ENCODE measurements at regions not wholly inside any gene's neighbourhood (a gene's known extent, or its start where the extent isn't known, plus 50 kb on each side); places are given as distances from the start of the nearest gene placed in this dataset.

DNA sequence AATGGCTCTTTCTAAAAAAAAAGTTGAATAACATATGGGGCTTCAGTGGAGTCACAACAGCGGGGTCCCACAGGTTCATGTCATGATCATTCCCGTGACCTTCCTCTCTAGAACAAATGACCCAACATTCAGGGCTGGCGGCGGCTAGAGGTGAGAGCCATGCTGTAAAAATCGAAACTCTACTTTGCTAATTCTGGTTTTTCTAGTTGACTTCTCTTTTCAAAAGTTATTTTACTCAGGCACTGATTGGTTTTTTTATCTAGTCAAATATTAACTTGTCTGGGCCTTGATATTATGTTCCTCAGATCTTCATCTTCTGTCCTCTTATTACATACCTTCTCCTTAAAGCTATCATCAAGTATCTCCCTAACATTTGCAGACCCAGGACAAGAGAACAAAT, 402.9 kb upstream of the SOX5 start:
- TF ChIP-seq, protein P1, sequence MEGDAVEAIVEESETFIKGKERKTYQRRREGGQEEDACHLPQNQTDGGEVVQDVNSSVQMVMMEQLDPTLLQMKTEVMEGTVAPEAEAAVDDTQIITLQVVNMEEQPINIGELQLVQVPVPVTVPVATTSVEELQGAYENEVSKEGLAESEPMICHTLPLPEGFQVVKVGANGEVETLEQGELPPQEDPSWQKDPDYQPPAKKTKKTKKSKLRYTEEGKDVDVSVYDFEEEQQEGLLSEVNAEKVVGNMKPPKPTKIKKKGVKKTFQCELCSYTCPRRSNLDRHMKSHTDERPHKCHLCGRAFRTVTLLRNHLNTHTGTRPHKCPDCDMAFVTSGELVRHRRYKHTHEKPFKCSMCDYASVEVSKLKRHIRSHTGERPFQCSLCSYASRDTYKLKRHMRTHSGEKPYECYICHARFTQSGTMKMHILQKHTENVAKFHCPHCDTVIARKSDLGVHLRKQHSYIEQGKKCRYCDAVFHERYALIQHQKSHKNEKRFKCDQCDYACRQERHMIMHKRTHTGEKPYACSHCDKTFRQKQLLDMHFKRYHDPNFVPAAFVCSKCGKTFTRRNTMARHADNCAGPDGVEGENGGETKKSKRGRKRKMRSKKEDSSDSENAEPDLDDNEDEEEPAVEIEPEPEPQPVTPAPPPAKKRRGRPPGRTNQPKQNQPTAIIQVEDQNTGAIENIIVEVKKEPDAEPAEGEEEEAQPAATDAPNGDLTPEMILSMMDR (IDR thresholded peaks at IDR 0.05): no peak
- TF ChIP-seq, protein P2, sequence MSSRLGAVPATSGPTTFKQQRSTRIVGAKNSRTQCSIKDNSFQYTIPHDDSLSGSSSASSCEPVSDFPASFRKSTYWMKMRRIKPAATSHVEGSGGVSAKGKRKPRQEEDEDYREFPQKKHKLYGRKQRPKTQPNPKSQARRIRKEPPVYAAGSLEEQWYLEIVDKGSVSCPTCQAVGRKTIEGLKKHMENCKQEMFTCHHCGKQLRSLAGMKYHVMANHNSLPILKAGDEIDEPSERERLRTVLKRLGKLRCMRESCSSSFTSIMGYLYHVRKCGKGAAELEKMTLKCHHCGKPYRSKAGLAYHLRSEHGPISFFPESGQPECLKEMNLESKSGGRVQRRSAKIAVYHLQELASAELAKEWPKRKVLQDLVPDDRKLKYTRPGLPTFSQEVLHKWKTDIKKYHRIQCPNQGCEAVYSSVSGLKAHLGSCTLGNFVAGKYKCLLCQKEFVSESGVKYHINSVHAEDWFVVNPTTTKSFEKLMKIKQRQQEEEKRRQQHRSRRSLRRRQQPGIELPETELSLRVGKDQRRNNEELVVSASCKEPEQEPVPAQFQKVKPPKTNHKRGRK (CRISPR knock-in tag; IDR thresholded peaks at IDR 0.05; ENCODE audit: borderline replicate concordance): no peak
- TF ChIP-seq ATF1 (CRISPR knock-in tag; IDR thresholded peaks at IDR 0.05): no peak
- no peak for TF ChIP-seq CREB1 (CRISPR knock-in tag; IDR thresholded peaks at IDR 0.05)
- TF ChIP-seq, protein P3, sequence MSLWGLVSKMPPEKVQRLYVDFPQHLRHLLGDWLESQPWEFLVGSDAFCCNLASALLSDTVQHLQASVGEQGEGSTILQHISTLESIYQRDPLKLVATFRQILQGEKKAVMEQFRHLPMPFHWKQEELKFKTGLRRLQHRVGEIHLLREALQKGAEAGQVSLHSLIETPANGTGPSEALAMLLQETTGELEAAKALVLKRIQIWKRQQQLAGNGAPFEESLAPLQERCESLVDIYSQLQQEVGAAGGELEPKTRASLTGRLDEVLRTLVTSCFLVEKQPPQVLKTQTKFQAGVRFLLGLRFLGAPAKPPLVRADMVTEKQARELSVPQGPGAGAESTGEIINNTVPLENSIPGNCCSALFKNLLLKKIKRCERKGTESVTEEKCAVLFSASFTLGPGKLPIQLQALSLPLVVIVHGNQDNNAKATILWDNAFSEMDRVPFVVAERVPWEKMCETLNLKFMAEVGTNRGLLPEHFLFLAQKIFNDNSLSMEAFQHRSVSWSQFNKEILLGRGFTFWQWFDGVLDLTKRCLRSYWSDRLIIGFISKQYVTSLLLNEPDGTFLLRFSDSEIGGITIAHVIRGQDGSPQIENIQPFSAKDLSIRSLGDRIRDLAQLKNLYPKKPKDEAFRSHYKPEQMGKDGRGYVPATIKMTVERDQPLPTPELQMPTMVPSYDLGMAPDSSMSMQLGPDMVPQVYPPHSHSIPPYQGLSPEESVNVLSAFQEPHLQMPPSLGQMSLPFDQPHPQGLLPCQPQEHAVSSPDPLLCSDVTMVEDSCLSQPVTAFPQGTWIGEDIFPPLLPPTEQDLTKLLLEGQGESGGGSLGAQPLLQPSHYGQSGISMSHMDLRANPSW (CRISPR knock-in tag; conservative IDR thresholded peaks at IDR 0.05; ENCODE audit: low read depth): no peak
- TF ChIP-seq CBFB (CRISPR knock-in tag; IDR thresholded peaks at IDR 0.05; ENCODE audit: low read depth): no peak
- TF ChIP-seq, protein P4, sequence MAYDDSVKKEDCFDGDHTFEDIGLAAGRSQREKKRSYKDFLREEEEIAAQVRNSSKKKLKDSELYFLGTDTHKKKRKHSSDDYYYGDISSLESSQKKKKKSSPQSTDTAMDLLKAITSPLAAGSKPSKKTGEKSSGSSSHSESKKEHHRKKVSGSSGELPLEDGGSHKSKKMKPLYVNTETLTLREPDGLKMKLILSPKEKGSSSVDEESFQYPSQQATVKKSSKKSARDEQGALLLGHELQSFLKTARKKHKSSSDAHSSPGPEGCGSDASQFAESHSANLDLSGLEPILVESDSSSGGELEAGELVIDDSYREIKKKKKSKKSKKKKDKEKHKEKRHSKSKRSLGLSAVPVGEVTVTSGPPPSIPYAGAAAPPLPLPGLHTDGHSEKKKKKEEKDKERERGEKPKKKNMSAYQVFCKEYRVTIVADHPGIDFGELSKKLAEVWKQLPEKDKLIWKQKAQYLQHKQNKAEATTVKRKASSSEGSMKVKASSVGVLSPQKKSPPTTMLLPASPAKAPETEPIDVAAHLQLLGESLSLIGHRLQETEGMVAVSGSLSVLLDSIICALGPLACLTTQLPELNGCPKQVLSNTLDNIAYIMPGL (CRISPR knock-in tag; IDR thresholded peaks at IDR 0.05): no peak
- TF ChIP-seq, protein P5, sequence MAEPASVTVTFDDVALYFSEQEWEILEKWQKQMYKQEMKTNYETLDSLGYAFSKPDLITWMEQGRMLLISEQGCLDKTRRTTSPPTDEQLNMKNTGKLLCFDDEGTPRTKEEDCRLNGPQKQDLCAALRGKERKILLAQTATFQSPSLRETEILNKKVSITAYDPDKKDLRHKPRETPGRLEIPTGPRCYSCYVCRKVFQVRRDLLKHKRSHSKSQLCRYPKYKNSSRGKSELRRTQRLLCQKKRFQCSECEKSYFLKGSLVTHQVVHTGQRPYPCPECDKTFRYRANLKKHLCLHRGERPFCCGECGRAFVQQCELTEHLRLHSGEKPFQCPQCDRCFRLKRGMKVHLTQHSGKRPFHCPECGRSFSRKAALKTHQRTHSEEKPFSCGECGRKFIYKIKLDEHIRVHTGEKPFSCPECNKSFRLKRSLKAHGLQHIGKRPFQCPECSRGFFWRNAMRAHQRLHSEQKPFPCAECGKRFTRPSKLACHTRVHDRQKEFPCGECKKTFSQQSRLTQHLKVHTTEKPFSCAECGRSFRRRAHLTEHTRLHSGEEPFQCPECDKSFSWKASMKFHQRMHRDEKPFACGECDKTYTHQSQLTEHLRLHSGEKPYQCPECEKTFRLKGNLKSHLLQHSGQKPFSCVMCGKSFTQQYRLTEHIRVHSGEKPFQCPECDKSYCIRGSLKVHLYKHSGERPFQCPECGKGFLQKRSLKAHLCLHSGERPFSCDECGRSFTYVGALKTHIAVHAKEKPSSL (CRISPR knock-in tag; conservative IDR thresholded peaks at IDR 0.05): no peak
- TF ChIP-seq, protein P6, sequence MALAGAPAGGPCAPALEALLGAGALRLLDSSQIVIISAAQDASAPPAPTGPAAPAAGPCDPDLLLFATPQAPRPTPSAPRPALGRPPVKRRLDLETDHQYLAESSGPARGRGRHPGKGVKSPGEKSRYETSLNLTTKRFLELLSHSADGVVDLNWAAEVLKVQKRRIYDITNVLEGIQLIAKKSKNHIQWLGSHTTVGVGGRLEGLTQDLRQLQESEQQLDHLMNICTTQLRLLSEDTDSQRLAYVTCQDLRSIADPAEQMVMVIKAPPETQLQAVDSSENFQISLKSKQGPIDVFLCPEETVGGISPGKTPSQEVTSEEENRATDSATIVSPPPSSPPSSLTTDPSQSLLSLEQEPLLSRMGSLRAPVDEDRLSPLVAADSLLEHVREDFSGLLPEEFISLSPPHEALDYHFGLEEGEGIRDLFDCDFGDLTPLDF (CRISPR knock-in tag; IDR thresholded peaks at IDR 0.05): no peak

All from WTC11 (cell line).